IMR-90 (cell line): ENCODE measurements at regions not wholly inside any gene's neighbourhood (a gene's known extent, or its start where the extent isn't known, plus 50 kb on each side); places are given as distances from the start of the nearest gene placed in this dataset.

Experiments used
- ATAC-seq: fragments of 200-7000 bp; cut with Tn5 transposase; 2 replicates; pipeline ENCODE4 v1.9.1; 2020; ENCODE audit warnings: low read depth, mild to moderate bottlenecking, moderate library complexity
- BruUV-seq: library from RNA; stranded (reverse); fragments of 400-500 nt; replicated peaks from 2 replicates; lab custom pipeline; 2021; lab: Mats Ljungman, UMichigan
- CTCF ChIA-PET: fragments of 300-600 bp; formaldehyde crosslinking; extraction: SDS; loops from one replicate; lab custom pipeline; 2021; ENCODE audit warnings: antibody characterized with exemption; lab: Yijun Ruan, JAX
- POLR2A ChIA-PET: fragments of 300-600 bp; sonication (Branson Sonifier 250); formaldehyde crosslinking; loops from one replicate; lab custom pipeline; 2022; ENCODE audit warnings: antibody characterized with exemption; ENCODE audit not compliant: unreplicated experiment; lab: Charles Lee
- DNase-seq: peaks from one replicate; pipeline ENCODE4 v3.0.0; 2013
- H2AFZ ChIP-seq: replicated peaks from 2 replicates; pipeline ENCODE3; 2013; ENCODE audit warnings: low read length, mild to moderate bottlenecking; ENCODE audit not compliant: poor library complexity
- H2AK5ac ChIP-seq: 2 replicates; pipeline ENCODE4 v1.6.1; 2013; ENCODE audit warnings: low read depth, low read length, inconsistent platforms
- H2AK9ac ChIP-seq: replicated peaks from 2 replicates; pipeline ENCODE3; 2013; ENCODE audit warnings: mild to moderate bottlenecking, low read depth, low read length, moderate library complexity; ENCODE audit not compliant: poor library complexity
- H2BK120ac ChIP-seq: 2 replicates; pipeline ENCODE4 v1.6.1; 2013; ENCODE audit warnings: low read depth, low read length, inconsistent platforms
- H2BK15ac ChIP-seq: 3 replicates; pipeline ENCODE4 v1.6.1; 2013; ENCODE audit warnings: low read depth, low read length, inconsistent platforms
- H2BK20ac ChIP-seq: 2 replicates; pipeline ENCODE4 v1.6.1; 2013; ENCODE audit warnings: low read depth, mild to moderate bottlenecking, inconsistent platforms, low read length, moderate library complexity
- H2BK5ac ChIP-seq: 2 replicates; pipeline ENCODE4 v1.6.1; 2013; ENCODE audit warnings: mild to moderate bottlenecking, low read depth, low read length, inconsistent platforms; ENCODE audit not compliant: poor library complexity, severe bottlenecking
- H3K14ac ChIP-seq: replicated peaks from 2 replicates; pipeline ENCODE4 v1.6.1; 2013; ENCODE audit warnings: low read depth, low read length, inconsistent platforms
- H3K18ac ChIP-seq: 2 replicates; pipeline ENCODE4 v1.6.1; 2013; ENCODE audit warnings: low read depth, low read length, control low read depth
- H3K23ac ChIP-seq: 2 replicates; pipeline ENCODE4 v1.6.1; 2013; ENCODE audit warnings: low read depth, low read length, inconsistent platforms
- H3K27ac ChIP-seq: 2 replicates; pipeline ENCODE4 v1.5.1; 2013; ENCODE audit warnings: mild to moderate bottlenecking, control low read depth, low read length; ENCODE audit not compliant: insufficient read depth
- H3K27me3 ChIP-seq: 2 replicates; pipeline ENCODE4 v1.6.1; 2013; ENCODE audit warnings: low read length; ENCODE audit not compliant: control insufficient read depth, insufficient read depth
- H3K36me3 ChIP-seq: 2 replicates; pipeline ENCODE4 v1.6.1; 2013; ENCODE audit warnings: low read length, mixed read lengths; ENCODE audit not compliant: control insufficient read depth, insufficient read depth
- H3K4ac ChIP-seq: 2 replicates; pipeline ENCODE4 v1.6.1; 2013; ENCODE audit warnings: low read depth, low read length, inconsistent platforms
- H3K4me1 ChIP-seq: 2 replicates; pipeline ENCODE4 v1.6.1; 2013; ENCODE audit warnings: low read length, mixed read lengths; ENCODE audit not compliant: control insufficient read depth, insufficient read depth
- H3K4me2 ChIP-seq: 2 replicates; pipeline ENCODE4 v1.6.1; 2013; ENCODE audit warnings: low read depth, mild to moderate bottlenecking, control low read depth, low read length, moderate library complexity
- H3K4me3 ChIP-seq: 2 replicates; pipeline ENCODE4 v1.5.1; 2013; ENCODE audit warnings: low read depth, mild to moderate bottlenecking, control low read depth, low read length, moderate library complexity; ENCODE audit not compliant: insufficient read depth
- H3K56ac ChIP-seq: 2 replicates; pipeline ENCODE4 v1.6.1; 2013; ENCODE audit warnings: low read length, inconsistent platforms; ENCODE audit not compliant: insufficient read depth; ENCODE audit errors: extremely low read depth
- H3K79me1 ChIP-seq, 2 experiments: 2 replicates each; pipeline ENCODE4 v1.6.1; 2013; ENCODE audit warnings: low read length in 2 of 2, inconsistent platforms in 1 of 2, low read depth in 1 of 2
- H3K9ac ChIP-seq: 2 replicates; pipeline ENCODE4 v1.6.1; 2013; ENCODE audit warnings: low read depth, low read length, control low read depth
- H3K9me1 ChIP-seq: 2 replicates; pipeline ENCODE4 v1.6.1; 2013; ENCODE audit warnings: low read length, inconsistent platforms; ENCODE audit not compliant: insufficient read depth
- H3K9me3 ChIP-seq: 2 replicates; pipeline ENCODE4 v1.6.1; 2013; ENCODE audit warnings: low read length; ENCODE audit not compliant: control insufficient read depth, insufficient read depth
- H4K20me1 ChIP-seq: 2 replicates; pipeline ENCODE4 v1.6.1; 2013; ENCODE audit warnings: low read length, inconsistent platforms; ENCODE audit not compliant: insufficient read depth
- H4K5ac ChIP-seq: 2 replicates; pipeline ENCODE4 v1.6.1; 2013; ENCODE audit warnings: mild to moderate bottlenecking, low read depth, low read length, control low read depth
- H4K8ac ChIP-seq, 2 experiments: 2 replicates each; pipeline ENCODE4 v1.6.1; 2013; ENCODE audit warnings: low read depth in 2 of 2, low read length in 2 of 2, control low read depth in 1 of 2, inconsistent platforms in 1 of 2
- H4K91ac ChIP-seq: 2 replicates; pipeline ENCODE4 v1.6.1; 2013; ENCODE audit warnings: low read depth, low read length, inconsistent platforms; ENCODE audit not compliant: insufficient read depth
- BHLHE40 ChIP-seq: fragments of 150-350 bp; IDR thresholded peaks from 2 replicates; pipeline ENCODE4 v1.6.1; 2016; ENCODE audit warnings: mild to moderate bottlenecking, low read depth, low read length
- CEBPB ChIP-seq: IDR thresholded peaks from 2 replicates; pipeline ENCODE4 v1.6.1; 2012; ENCODE audit warnings: low read depth, low read length, improper control_type of control experiment
- CHD1 ChIP-seq: IDR thresholded peaks from 2 replicates; pipeline ENCODE4 v1.6.1; 2012; ENCODE audit warnings: low read depth, low read length, improper control_type of control experiment
- CTCF ChIP-seq: conservative IDR thresholded peaks from 2 replicates; pipeline ENCODE4 v1.5.1; 2012; ENCODE audit warnings: mild to moderate bottlenecking, low read depth, low read length, improper control_type of control experiment
- ELK1 ChIP-seq: fragments of 150-350 bp; IDR thresholded peaks from 2 replicates; pipeline ENCODE4 v1.6.1; 2016; ENCODE audit warnings: low read depth, mild to moderate bottlenecking, low read length, moderate library complexity, borderline replicate concordance
- FOS ChIP-seq: fragments of 150-350 bp; IDR thresholded peaks from 2 replicates; pipeline ENCODE4 v1.6.1; 2016; ENCODE audit warnings: low read depth, low read length
- MAFK ChIP-seq: IDR thresholded peaks from 2 replicates; pipeline ENCODE4 v1.6.1; 2012; ENCODE audit warnings: low read depth, low read length, improper control_type of control experiment
- MAZ ChIP-seq: IDR thresholded peaks from 2 replicates; pipeline ENCODE4 v1.6.1; 2012; ENCODE audit warnings: low read depth, mild to moderate bottlenecking, low read length, improper control_type of control experiment, moderate library complexity, borderline replicate concordance
- MXI1 ChIP-seq: IDR thresholded peaks from 2 replicates; pipeline ENCODE4 v1.6.1; 2012; ENCODE audit warnings: low read depth, mild to moderate bottlenecking, low read length, moderate library complexity, borderline replicate concordance
- NFE2L2 ChIP-seq: fragments of 150-350 bp; IDR thresholded peaks from 2 replicates; pipeline ENCODE4 v1.6.1; 2016; ENCODE audit warnings: low read depth, mild to moderate bottlenecking, low read length
- POLR2A ChIP-seq: IDR thresholded peaks from 2 replicates; pipeline ENCODE4 v1.6.1; 2012; ENCODE audit warnings: mild to moderate bottlenecking, low read depth, low read length
- RCOR1 ChIP-seq: IDR thresholded peaks from 2 replicates; pipeline ENCODE4 v1.6.1; 2012; ENCODE audit warnings: mild to moderate bottlenecking, low read length, improper control_type of control experiment; ENCODE audit not compliant: insufficient replicate concordance
- SMC3 ChIP-seq: fragments of 150-350 bp; IDR thresholded peaks from 2 replicates; pipeline ENCODE4 v1.6.1; 2016; ENCODE audit warnings: low read depth, mild to moderate bottlenecking, antibody characterized with exemption, low read length, moderate library complexity
- WGBS, 2 experiments: methylation state at CpG; one replicate each; pipeline versions ENCODE4 v1.1.5 to v1.1.7; 2013; ENCODE audit warnings: missing lambda C conversion rate in 2 of 2; ENCODE audit not compliant: insufficient read length in 1 of 2; ENCODE audit errors: extremely low coverage in 2 of 2; 5-methylcytosine and 5-hydroxymethylcytosine counted together
- dilution Hi-C: fragments of 300-500 bp; cut with HindIII; formaldehyde crosslinking; loops from one replicate; pipeline ENCODE4 v1.14.3; 2018; ENCODE audit warnings: low sequenced_read_pairs; ENCODE audit not compliant: unreplicated experiment
- in situ Hi-C: fragments of 300-500 bp; cut with MboI; formaldehyde crosslinking; loops from 3 replicates; pipeline ENCODE4 v1.14.3; 2019; ENCODE audit warnings: low sequenced_read_pairs, inconsistent platforms, mixed read lengths
- intact Hi-C: fragments of 100-400 bp; cut with micrococcal nuclease; formaldehyde crosslinking; loops from 2 replicates; pipeline ENCODE4 v1.10.0; 2022
- TF ChIP-seq, protein P1 (sequence below): fragments of 150-350 bp; IDR thresholded peaks from 2 replicates; pipeline ENCODE4 v1.6.1; 2017; ENCODE audit warnings: mild to moderate bottlenecking, antibody characterized with exemption, low read length, low read depth

DNA sequence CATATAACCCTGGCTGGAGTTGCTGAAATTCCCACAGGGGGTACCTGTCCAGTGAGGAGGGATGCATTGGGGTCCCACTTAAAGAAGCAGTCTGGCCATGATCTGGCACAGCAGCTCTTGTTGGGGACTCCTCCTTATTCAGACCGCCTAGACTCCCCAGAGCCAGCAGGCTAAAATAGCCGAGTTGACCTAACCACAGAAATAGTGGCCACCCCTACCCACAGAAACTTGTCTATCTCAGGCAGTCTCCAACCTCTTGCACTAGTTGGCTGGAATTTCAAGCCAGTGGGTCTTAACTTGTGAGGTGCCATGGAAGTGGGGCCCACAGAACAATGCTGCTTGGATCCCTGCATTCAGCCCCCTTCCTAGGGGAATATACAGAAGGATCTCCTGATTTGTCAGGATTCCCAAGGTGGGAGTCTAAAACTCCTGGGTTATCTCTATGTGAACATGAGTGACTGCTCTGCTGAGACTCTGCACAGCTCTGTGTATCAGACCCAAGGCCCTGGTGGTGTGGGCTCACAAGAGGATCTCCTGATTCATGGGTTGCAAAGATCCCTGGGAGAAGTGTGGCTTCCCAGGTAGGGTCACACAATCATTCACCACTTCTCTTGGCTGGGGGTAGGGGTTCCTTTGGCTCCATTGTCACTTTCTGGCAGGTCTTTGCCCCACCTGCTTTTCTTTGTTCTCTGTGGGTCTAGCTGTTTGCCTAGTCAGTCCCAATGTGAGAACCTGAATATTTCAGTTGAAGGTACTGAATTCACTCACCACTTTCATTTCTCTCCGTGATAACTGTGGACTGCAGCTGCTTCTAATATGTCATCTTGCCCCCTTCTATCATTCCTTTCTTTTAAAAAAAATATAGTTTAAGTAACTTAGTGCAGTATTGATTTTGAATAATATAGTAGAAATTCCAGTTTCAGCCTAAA, 65.5 kb upstream of the CLVS2 start:
- no peak overlapping the region for H3K9ac ChIP-seq
- POLR2A ChIA-PET: no interaction called here
- H3K18ac ChIP-seq: no peak overlapping the region
- H4K8ac ChIP-seq: no peak overlapping the region
- no peak overlapping the region for H3K27ac ChIP-seq
- H2AFZ ChIP-seq: no peak overlapping the region
- H3K79me1 ChIP-seq: no peaks in the 10 kb centered on the region
- H3K27me3 ChIP-seq: no peaks in the 10 kb centered on the region
- H2BK15ac ChIP-seq: no peak overlapping the region
- no peak for ATAC-seq
- no peak overlapping the region for H2AK5ac ChIP-seq
- H3K4me1 ChIP-seq: no peaks in the 10 kb centered on the region
- no peaks in the 10 kb centered on the region for H3K9me1 ChIP-seq
- intact Hi-C loops: no loop called here
- WGBS, 2 experiments: no CpG with 5 or more reads among the region's 3 CpGs
- CTCF ChIA-PET: no interaction called here
- no peak overlapping the region for H4K91ac ChIP-seq
- H3K56ac ChIP-seq: no peak overlapping the region
- TF ChIP-seq NFE2L2 (no peak), FOS (no peak), BHLHE40 (no peak), ELK1 (no peak), POLR2A (no peak), MXI1 (no peak), CTCF (no peak), CHD1 (no peak), CEBPB (no peak), MAFK (no peak), RCOR1 (no peak), MAZ (no peak), SMC3 (no peak)
- TF ChIP-seq, protein P1, sequence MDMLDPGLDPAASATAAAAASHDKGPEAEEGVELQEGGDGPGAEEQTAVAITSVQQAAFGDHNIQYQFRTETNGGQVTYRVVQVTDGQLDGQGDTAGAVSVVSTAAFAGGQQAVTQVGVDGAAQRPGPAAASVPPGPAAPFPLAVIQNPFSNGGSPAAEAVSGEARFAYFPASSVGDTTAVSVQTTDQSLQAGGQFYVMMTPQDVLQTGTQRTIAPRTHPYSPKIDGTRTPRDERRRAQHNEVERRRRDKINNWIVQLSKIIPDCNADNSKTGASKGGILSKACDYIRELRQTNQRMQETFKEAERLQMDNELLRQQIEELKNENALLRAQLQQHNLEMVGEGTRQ: no peak
- BruUV-seq: no TSS peak
- DNase-seq: no peak
- in situ Hi-C loops: no loop called here
- H3K4ac ChIP-seq: no peak overlapping the region
- H3K36me3 ChIP-seq: no peaks in the 10 kb centered on the region
- no peak overlapping the region for H2BK120ac ChIP-seq
- no peak overlapping the region for H3K14ac ChIP-seq
- dilution Hi-C loops: no loop called here
- H4K5ac ChIP-seq: no peak overlapping the region
- no peak overlapping the region for H2BK20ac ChIP-seq
- no peak overlapping the region for H3K4me3 ChIP-seq
- H2BK5ac ChIP-seq: no peak overlapping the region
- H2AK9ac ChIP-seq: no peak overlapping the region
- no peaks in the 10 kb centered on the region for H4K20me1 ChIP-seq
- H3K4me2 ChIP-seq: no peak overlapping the region
- peaks cover 10% of the 10 kb centered on the region for H3K9me3 ChIP-seq
- no peak overlapping the region for H3K23ac ChIP-seq
